Activated CD8-positive, alpha-beta memory T cell treated with anti-CD3 and anti-CD28 coated beads for 1 hour (primary cell): ENCODE measurements at regions not wholly inside any gene's neighbourhood (a gene's known extent, or its start where the extent isn't known, plus 50 kb on each side); places are given as distances from the start of the nearest gene placed in this dataset.

ENCODE experiments used
- DNase-seq, 2 donors: peaks; one replicate each; pipeline ENCODE4 v3.0.0-alpha.2; 2020; ENCODE audit warnings: low read depth in 1 of 2; ENCODE audit errors: extremely low read depth in 1 of 2

DNA sequence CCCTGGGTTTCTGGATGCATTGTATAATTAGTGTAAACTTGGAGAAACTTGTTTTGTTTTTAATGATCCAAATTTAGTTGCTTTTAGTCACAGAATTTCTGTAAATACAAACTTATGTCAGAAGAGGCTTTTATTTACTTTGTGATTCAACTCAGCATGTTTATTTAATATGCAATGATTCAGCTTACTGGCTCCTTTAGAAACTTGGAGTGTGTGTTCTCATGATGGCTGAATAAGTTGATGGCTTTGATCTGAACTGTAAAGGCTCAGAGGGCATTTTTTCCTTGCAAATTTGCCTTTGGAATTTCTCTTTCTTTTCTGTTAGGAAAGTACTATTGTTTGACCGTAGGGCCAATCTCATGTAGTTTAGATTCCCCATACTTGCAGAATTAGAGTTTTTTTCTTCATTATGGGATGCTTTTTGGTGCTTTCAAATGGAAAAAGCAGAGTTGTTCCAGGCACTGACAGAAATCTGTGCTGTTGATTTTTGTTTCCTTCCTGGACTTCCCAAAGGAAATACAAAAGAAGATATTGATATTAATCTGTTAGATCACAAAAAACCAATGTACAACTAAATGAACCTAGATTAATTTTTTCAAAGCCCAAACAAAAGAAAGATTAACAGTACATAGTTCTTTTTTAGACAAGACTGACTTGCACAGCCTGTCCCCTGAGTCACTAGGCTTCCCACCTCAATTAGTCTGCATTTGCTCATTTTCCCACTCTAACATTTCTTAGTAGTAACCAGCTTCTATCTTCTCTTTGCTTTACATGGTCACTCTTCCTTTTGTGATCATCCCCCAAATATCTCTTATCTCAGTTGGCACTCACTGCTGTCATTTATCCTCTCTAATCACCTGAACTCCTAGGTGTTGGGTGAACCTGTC, 96.8 kb upstream of the AGR3 start:
- no peak for DNase-seq

- DNase-seq = no peak
Observed at GRCh38 chr7:16980539-16980938, 98.8 kb upstream of the AGR3 start.

DNA sequence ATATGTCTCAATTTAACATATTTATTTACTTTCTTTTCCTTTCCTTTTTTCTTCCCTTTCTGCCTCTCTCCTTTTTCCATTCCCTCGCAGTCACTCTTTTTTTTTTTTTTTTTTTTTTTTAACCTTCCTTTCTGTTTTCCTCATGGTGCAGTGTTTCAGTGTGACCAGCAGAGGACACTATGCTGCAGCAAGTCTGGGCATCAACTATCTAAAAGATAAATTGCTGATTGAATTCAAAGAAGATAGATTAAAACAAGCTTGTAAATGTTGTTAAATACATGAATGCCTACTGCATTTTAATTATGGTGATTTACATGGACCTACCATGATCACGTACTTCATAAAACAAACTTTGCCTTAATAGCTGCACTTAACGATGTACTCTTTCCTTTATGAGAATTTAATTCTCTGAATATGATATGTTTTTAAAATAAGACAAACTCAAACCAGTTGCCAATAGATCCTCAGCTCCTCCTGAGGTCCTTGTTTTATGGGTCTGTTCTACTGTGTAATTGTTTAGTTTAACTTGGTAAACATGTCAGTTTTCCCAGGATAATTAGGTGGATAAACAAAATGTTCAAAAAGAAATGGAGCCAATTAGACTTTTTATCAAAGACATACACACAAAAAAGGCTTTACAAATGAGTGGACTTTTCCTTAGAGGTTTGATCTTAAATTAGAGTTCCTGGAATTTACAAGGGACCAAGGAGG, 101.0 kb upstream of the AGR3 start:
- DNase-seq = no peak

GRCh38 chr7:16984375-16984774, 102.6 kb upstream of the AGR3 start:
- DNase-seq = no peak

- DNase-seq = no peak
Observed at GRCh38 chr7:16985621-16986020, 103.8 kb upstream of the AGR3 start.

DNA sequence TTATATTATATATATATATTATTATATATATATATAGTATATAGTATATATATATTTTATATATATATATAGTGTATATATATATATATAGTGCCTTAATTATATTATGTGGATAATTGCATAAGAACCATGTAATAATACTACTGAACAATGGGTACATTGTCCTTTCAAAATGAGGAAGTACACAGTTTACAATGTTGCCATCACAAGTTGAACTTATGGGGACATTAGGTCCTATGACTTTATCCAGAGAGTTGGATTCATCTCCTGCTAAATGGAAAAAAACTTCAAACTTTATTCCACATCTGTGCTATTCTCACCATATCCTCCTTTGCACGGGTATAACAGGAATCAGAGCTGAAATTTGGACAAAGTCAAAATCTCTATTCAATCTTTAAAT, 105.0 kb upstream of the AGR3 start:
- DNase-seq = no peak

DNA sequence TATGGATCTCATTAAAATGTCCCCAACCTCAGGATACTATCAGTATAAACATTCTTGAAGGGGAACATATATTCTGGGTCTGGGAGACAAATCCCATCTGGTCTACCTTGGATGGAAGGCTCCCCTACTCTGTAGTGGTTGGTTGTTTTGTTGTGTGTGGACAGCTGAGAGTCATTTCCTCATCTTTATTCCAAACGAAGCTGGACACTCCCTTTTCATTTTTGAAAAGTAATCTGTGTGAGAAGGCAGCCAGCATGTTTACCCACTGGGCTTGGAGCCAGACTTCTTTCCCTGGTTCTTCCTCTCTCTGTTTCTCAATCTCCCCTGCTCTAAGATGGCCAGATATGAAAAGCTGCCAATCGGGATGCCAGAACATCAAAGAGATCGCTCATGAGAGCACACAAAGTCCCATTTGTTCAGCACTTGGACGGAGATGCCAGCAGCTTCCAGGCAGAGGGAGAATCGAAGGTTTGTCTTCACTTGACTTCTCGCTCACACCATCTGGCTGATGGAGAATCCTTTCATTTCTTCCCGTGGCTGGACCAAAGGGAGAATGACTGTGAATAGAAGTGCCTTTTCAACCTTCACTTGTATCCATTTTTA, 108.1 kb upstream of the AGR3 start:
- no peak for DNase-seq

DNA sequence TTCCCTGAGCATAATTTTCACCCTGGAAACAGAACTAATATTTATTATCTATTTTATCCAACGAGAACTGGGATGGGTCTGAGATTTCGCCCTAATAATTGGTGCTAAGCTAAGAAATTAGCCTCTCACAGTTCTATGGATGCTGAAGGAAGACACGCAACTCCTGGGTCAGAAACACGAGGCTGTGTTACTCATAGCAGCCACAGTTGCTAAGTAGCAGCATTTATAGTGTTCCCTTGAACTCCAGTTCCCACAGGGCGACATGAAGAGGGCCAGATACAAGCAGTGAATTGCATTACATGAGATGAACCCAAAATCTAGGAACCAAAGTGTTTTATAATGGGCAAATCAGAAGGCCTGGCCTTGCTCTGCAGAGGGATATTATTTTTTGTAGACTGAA, 109.8 kb upstream of the AGR3 start:
- no peak for DNase-seq

DNA sequence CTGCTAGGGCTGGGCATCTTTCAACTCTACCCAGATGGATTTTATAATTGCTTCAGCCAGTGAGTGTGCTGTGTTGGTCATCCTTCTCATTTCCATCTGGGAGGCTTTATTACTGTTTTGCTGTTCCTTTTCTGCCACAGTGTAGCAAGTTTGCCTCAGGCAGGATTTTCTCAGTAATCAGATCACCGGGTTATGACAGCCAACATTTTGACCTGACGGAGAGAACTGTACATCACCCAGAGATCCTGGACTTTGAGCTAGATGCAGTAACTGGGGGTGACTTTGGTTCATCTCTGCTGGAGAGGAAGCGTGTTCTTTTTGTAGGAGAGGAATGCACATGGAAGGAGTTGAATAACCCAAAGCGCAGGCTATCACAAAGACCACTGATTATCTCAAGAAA, 111.8 kb upstream of the AGR3 start:
- DNase-seq = no peak

GRCh38 chr7:16998481-16999051, 116.8 kb upstream of the AGR3 start:
- no peak for DNase-seq

DNA sequence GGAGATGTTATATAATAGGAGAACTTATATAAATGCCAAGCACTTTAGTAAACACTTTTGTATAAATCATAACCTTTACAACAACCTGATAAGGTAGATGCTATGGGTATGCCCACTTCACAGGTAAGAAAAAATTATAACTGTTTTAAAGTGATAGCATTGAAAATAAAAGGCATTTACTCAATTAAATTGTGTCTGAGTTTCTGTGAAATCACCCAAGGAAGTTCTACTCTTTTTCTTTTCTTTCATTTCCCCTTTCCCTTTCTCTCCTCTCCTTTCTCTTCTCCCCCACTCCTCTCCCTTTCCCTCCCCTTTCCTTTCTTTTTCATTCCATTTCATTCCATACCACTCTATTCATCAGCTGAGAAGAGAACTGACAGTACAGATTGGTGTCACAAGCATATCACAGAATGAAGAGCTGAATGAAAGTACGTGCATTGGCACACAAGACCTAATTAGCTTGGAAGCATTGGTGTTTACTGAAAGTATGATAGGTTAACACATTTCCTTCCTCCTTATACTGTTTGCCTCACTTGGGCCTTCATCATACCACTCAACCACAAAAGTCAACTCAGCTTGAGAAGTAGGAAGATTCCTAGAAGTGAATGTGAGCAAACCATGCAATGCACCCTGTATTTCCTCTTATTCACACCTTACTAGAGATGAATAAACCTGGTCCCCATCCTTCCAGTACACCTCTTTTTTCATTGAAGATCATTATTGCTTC, 117.9 kb upstream of the AGR3 start:
- no peak for DNase-seq

DNA sequence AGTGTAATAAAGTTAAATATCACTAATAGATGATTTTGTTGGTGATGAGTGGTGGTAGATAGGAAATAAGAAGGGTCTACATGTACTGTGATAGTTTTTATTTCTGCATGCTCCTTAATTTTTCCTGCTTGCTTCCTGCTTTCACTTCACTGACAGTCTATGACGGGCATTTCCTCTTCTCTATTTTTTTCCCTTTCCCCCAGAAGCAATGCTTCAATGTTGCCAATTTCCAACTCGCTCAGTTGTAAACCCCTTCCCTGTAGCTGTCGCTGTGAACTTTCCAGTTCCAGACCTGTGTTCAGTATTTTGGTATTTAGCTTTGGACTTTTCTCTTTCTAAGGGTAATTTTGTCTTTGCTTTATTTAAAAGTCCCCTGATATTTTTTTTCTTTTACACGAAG, 123.5 kb upstream of the AGR3 start:
- no peak for DNase-seq

- DNase-seq = no peak
Observed at GRCh38 chr7:17007841-17008240, 126.1 kb upstream of the AGR3 start.

- DNase-seq = no peak
Observed at GRCh38 chr7:17009007-17009719, 127.4 kb upstream of the AGR3 start.

- no peak for DNase-seq
Observed at GRCh38 chr7:17009933-17010332, 128.2 kb upstream of the AGR3 start.

GRCh38 chr7:17010637-17011300, 129.0 kb upstream of the AGR3 start:
- no peak for DNase-seq

- DNase-seq = no peak
Observed at GRCh38 chr7:17013204-17013603, 131.4 kb upstream of the AGR3 start.

DNA sequence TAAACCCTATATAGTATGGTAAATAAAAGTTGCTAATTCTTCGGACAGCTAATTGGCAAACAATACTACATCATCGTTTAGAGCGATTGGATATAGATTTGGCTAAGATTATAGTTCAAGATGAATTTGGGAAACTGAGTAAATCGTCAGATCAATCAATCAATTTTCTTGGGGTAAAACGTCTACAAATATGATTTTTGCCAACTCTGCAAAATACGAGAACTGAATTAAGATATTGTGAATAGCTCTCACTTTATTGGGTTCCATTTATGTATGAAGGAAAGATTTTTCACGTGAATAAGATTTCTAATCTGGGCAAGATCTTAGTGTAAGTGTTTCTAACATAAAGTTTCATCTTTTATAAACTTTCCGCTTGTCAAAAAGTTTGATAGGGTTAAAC, 132.9 kb upstream of the AGR3 start:
- no peak for DNase-seq

GRCh38 chr7:17015598-17016031, 133.8 kb upstream of the AGR3 start:
- DNase-seq = no peak
